ENCODE measurements at regions not wholly inside any gene's neighbourhood (a gene's known extent, or its start where the extent isn't known, plus 50 kb on each side); places are given as distances from the start of the nearest gene placed in this dataset.

GRCh38 chr18:78458356-78458755, 521.3 kb upstream of the SALL3 start:
- TF ChIP-seq TAF1 (IDR thresholded peaks at IDR 0.05; ENCODE audit: borderline replicate concordance, low read depth, low read length), result no peak
- TF ChIP-seq POLR2AphosphoS5 (IDR thresholded peaks at IDR 0.05; ENCODE audit: low read depth, low read length), result no peak

Measured in GM12892 (cell line).